ENCODE measurements at regions not wholly inside any gene's neighbourhood (a gene's known extent, or its start where the extent isn't known, plus 50 kb on each side); places are given as distances from the start of the nearest gene placed in this dataset.

DNA sequence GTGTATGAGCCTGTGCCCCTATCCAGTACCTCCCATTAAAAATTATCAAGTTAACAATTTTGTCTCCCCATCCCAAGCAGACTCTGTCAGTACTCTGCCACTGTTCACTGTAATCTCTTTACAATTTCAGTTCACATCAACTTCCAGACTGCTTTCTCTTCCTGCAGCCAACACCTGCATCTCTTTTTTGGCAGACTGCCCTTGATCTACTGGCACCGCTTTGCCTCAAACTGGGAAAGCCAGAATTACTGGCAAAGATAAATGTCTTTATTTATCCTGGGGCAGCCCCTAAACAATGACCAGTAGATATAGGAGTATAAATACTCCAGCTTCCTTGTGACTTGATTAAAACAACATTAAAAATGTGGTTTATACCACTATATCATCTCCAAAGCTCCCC is 494.1 kb downstream of the ZNF385D start:
- Mint-ChIP-seq H3K36me3 (no peaks in the 10 kb centered on the region), H3K4me1 (ENCODE audit: unreplicated experiment) (peaks cover 4% of the 10 kb centered on the region), H3K4me3 (no peak overlapping the region), H3K27me3 (no peaks in the 10 kb centered on the region), H3K9me3 (no peaks in the 10 kb centered on the region), H3K27ac (no peak overlapping the region)
- DNase-seq (ENCODE audit: extremely low spot score, unreplicated experiment), result no peak
- TF ChIP-seq, protein P1, sequence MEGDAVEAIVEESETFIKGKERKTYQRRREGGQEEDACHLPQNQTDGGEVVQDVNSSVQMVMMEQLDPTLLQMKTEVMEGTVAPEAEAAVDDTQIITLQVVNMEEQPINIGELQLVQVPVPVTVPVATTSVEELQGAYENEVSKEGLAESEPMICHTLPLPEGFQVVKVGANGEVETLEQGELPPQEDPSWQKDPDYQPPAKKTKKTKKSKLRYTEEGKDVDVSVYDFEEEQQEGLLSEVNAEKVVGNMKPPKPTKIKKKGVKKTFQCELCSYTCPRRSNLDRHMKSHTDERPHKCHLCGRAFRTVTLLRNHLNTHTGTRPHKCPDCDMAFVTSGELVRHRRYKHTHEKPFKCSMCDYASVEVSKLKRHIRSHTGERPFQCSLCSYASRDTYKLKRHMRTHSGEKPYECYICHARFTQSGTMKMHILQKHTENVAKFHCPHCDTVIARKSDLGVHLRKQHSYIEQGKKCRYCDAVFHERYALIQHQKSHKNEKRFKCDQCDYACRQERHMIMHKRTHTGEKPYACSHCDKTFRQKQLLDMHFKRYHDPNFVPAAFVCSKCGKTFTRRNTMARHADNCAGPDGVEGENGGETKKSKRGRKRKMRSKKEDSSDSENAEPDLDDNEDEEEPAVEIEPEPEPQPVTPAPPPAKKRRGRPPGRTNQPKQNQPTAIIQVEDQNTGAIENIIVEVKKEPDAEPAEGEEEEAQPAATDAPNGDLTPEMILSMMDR (conservative IDR thresholded peaks at IDR 0.05), result no peak

DNA sequence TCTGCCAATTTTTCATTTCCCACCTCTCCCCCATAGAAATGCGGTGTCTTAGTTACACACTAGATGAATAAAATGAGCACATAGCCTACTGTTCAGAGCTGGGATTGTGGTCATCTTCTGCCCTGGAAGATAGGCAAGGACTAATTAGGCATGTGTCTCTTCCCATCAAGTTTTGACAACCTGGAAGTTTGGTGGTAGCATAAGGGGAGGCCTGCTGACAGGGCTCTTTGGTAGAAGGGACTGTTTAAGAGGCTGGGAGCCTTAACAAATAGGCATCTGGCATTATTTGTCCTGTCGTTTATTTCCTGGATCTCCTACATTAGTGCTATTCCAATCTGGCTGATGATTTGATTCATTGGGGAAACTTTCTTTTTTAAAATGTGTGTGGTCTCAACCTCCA is 512.3 kb downstream of the ZNF385D start:
- TF ChIP-seq, protein P1 (conservative IDR thresholded peaks at IDR 0.05), result no peak
- H3K4me3 Mint-ChIP-seq, result no peak overlapping the region
- no peak for DNase-seq (ENCODE audit: extremely low spot score, unreplicated experiment)
- no peaks in the 10 kb centered on the region for H3K27me3 Mint-ChIP-seq
- no peaks in the 10 kb centered on the region for H3K4me1 Mint-ChIP-seq (ENCODE audit: unreplicated experiment)
- no peaks in the 10 kb centered on the region for H3K9me3 Mint-ChIP-seq
- no peak overlapping the region for H3K27ac Mint-ChIP-seq
- no peaks in the 10 kb centered on the region for H3K36me3 Mint-ChIP-seq

DNA sequence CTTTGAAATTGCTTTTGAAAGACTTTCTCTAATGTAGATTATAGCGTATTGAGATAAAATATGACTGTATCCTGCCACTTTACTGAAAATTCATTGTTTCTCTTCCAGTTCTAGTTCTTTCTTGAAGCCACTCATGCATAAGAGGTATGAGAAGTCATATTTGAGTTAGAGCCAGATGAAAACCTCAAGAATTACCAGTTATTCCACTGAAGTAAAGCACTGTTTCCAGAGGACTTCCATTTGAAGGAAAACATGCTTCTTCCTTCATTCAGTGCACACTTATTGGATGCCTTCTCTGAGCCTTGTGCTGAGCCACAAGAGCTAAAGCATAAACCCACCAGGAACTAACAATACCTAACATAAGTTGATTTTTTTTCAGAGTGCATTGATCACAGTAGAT is 513.4 kb downstream of the ZNF385D start:
- Mint-ChIP-seq H3K27me3 (no peaks in the 10 kb centered on the region), H3K9me3 (no peaks in the 10 kb centered on the region), H3K27ac (no peak overlapping the region), H3K4me3 (no peak overlapping the region), H3K36me3 (no peaks in the 10 kb centered on the region), H3K4me1 (ENCODE audit: unreplicated experiment) (no peaks in the 10 kb centered on the region)
- TF ChIP-seq, protein P1 (conservative IDR thresholded peaks at IDR 0.05), result no peak
- DNase-seq (ENCODE audit: extremely low spot score, unreplicated experiment), result no peak

DNA sequence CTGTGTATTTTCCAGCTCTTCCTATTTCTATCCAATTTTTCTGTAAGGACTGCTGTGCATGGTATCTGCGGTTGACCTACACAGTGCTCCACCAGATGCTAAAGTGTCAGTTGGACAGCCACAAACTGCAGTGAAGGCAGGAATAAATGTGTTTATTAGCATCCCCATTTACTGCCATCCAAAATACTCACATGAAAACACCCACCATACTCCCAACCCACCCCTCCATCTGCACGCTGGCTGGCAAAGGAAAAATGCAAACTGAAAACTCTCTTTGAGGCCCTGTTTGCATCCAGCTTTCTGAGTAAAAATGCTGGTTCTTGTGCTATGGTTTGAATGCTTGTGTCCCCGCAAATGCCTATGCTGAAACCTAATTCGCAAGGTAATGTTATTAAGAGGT is 515.5 kb downstream of the ZNF385D start:
- DNase-seq (ENCODE audit: extremely low spot score, unreplicated experiment), result no peak
- H3K4me1 Mint-ChIP-seq (ENCODE audit: unreplicated experiment), result no peaks in the 10 kb centered on the region
- no peaks in the 10 kb centered on the region for H3K27me3 Mint-ChIP-seq
- H3K9me3 Mint-ChIP-seq, result no peaks in the 10 kb centered on the region
- H3K36me3 Mint-ChIP-seq, result no peaks in the 10 kb centered on the region
- H3K27ac Mint-ChIP-seq, result no peak overlapping the region
- no peak overlapping the region for H3K4me3 Mint-ChIP-seq
- TF ChIP-seq, protein P1 (conservative IDR thresholded peaks at IDR 0.05), result no peak

DNA sequence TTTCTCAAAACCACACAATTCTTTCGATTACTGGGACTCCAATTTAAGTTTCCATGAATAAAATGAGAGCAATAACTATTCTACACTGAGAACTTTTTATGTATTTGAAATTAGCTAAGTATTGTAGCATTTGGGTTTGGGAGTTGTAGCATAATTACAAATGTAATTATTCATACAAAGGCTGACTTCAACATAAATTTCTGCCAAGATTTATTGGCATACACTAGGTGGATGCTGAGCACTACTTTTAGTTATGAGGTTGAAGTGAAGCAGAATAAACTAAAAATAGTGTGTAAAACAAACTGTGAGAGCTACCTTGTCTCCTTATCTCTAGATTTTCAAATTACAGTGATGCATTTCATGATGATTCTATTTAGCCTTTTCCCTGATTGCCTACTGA is 516.1 kb downstream of the ZNF385D start:
- TF ChIP-seq, protein P1 (conservative IDR thresholded peaks at IDR 0.05), result no peak
- Mint-ChIP-seq H3K4me1 (ENCODE audit: unreplicated experiment) (peaks cover 3% of the 10 kb centered on the region), H3K36me3 (no peaks in the 10 kb centered on the region), H3K27ac (no peak overlapping the region), H3K27me3 (no peaks in the 10 kb centered on the region), H3K9me3 (no peaks in the 10 kb centered on the region), H3K4me3 (no peak overlapping the region)
- DNase-seq (ENCODE audit: extremely low spot score, unreplicated experiment), result no peak
